H9 (cell line): ENCODE measurements at regions not wholly inside any gene's neighbourhood (a gene's known extent, or its start where the extent isn't known, plus 50 kb on each side); places are given as distances from the start of the nearest gene placed in this dataset.

ENCODE experiments used
- DNase-seq: peaks from one replicate; pipeline ENCODE4 v3.0.0-alpha.2; 2017
- H2AFZ ChIP-seq: one replicate; pipeline ENCODE4 v1.6.1; 2013; ENCODE audit warnings: mild to moderate bottlenecking, low read length, control low read depth, moderate library complexity
- H2AK5ac ChIP-seq: 2 replicates; pipeline ENCODE4 v1.6.1; 2013; ENCODE audit warnings: low read length, control low read depth, mixed read lengths; ENCODE audit not compliant: insufficient read length
- H2BK120ac ChIP-seq: one replicate; pipeline ENCODE4 v1.6.1; 2013; ENCODE audit warnings: low read depth, mild to moderate bottlenecking, low read length, control low read depth, inconsistent platforms; ENCODE audit not compliant: poor library complexity, severe bottlenecking
- H2BK12ac ChIP-seq: 2 replicates; pipeline ENCODE4 v1.6.1; 2013; ENCODE audit warnings: low read length, control low read depth, mixed read lengths, low read depth; ENCODE audit not compliant: insufficient read length
- H2BK15ac ChIP-seq: 2 replicates; pipeline ENCODE4 v1.6.1; 2013; ENCODE audit warnings: low read depth, low read length, control low read depth
- H2BK20ac ChIP-seq: one replicate; pipeline ENCODE4 v1.6.1; 2013; ENCODE audit warnings: low read depth, mild to moderate bottlenecking, low read length, control low read depth, inconsistent platforms; ENCODE audit not compliant: poor library complexity, severe bottlenecking
- H2BK5ac ChIP-seq: 2 replicates; pipeline ENCODE4 v1.6.1; 2013; ENCODE audit warnings: low read length, control low read depth, mixed read lengths; ENCODE audit not compliant: insufficient read length
- H3K14ac ChIP-seq: 2 replicates; pipeline ENCODE4 v1.6.1; 2013; ENCODE audit warnings: low read length, control low read depth; ENCODE audit not compliant: insufficient read depth
- H3K18ac ChIP-seq: 2 replicates; pipeline ENCODE4 v1.6.1; 2013; ENCODE audit warnings: low read depth, mild to moderate bottlenecking, mixed read lengths, low read length, control low read depth; ENCODE audit not compliant: insufficient read length
- H3K23ac ChIP-seq: 2 replicates; pipeline ENCODE4 v1.6.1; 2013; ENCODE audit warnings: low read length, control low read depth, mixed read lengths, low read depth; ENCODE audit not compliant: insufficient read length
- H3K23me2 ChIP-seq: 2 replicates; pipeline ENCODE4 v1.6.1; 2013; ENCODE audit warnings: low read depth, mild to moderate bottlenecking, mixed read lengths, low read length, control low read depth; ENCODE audit not compliant: insufficient read length, poor library complexity, severe bottlenecking
- H3K27ac ChIP-seq: 2 replicates; pipeline ENCODE4 v1.5.1; 2013; ENCODE audit warnings: low read length, control low read depth, mixed read lengths, low read depth; ENCODE audit not compliant: insufficient read length
- H3K27me3 ChIP-seq: 2 replicates; pipeline ENCODE4 v1.6.1; 2013; ENCODE audit warnings: low read length, control low read depth, inconsistent platforms; ENCODE audit not compliant: insufficient read depth
- H3K4ac ChIP-seq: 2 replicates; pipeline ENCODE4 v1.6.1; 2013; ENCODE audit warnings: low read depth, mild to moderate bottlenecking, control low read depth, inconsistent platforms, low read length, moderate library complexity
- H3K4me1 ChIP-seq: 2 replicates; pipeline ENCODE4 v1.6.1; 2013; ENCODE audit warnings: low read length, control low read depth, inconsistent platforms; ENCODE audit not compliant: insufficient read depth
- H3K4me2 ChIP-seq: 2 replicates; pipeline ENCODE4 v1.6.1; 2013; ENCODE audit warnings: low read length, control low read depth, mixed read lengths; ENCODE audit not compliant: insufficient read length, insufficient read depth
- H3K56ac ChIP-seq: 2 replicates; pipeline ENCODE4 v1.6.1; 2013; ENCODE audit warnings: low read depth, mild to moderate bottlenecking, mixed read lengths, low read length, control low read depth; ENCODE audit not compliant: insufficient read length
- H3K79me1 ChIP-seq: 2 replicates; pipeline ENCODE4 v1.6.1; 2013; ENCODE audit warnings: low read depth, mild to moderate bottlenecking, moderate library complexity, low read length, control low read depth, inconsistent platforms; ENCODE audit not compliant: insufficient read depth, poor library complexity, severe bottlenecking
- H3K79me2 ChIP-seq: 2 replicates; pipeline ENCODE4 v1.6.1; 2013; ENCODE audit warnings: low read length, control low read depth, inconsistent platforms; ENCODE audit not compliant: insufficient read depth
- H3K9ac ChIP-seq: 2 replicates; pipeline ENCODE4 v1.6.1; 2013; ENCODE audit warnings: low read length, control low read depth, mixed read lengths; ENCODE audit not compliant: insufficient read length; ENCODE audit errors: extremely low read depth
- H3K9me3 ChIP-seq: one replicate; pipeline ENCODE4 v1.6.1; 2013; ENCODE audit warnings: low read depth, low read length, inconsistent platforms; ENCODE audit not compliant: control insufficient read depth
- H3T11ph ChIP-seq: one replicate; pipeline ENCODE4 v1.6.1; 2013; ENCODE audit warnings: mild to moderate bottlenecking, low read length, control low read depth, inconsistent platforms
- H4K20me1 ChIP-seq: one replicate; pipeline ENCODE4 v1.6.1; 2013; ENCODE audit not compliant: control insufficient read depth, insufficient read length, insufficient read depth
- H4K5ac ChIP-seq: 2 replicates; pipeline ENCODE4 v1.6.1; 2013; ENCODE audit warnings: low read depth, mild to moderate bottlenecking, mixed read lengths, low read length, control low read depth; ENCODE audit not compliant: insufficient read length
- H4K8ac ChIP-seq: replicated peaks from 2 replicates; pipeline ENCODE4 v1.6.1; 2013; ENCODE audit warnings: low read length, control low read depth, mixed read lengths, low read depth; ENCODE audit not compliant: insufficient read length
- H4K91ac ChIP-seq: 2 replicates; pipeline ENCODE4 v1.6.1; 2013; ENCODE audit warnings: low read depth, mild to moderate bottlenecking, moderate library complexity, mixed read lengths, low read length, control low read depth; ENCODE audit not compliant: insufficient read length
- H3K27ac Mint-ChIP-seq, 3 experiments: 2 replicates in 2 of 3; 3 replicates in 1 of 3; pipeline ENCODE4 v1.8.0; 2020 to 2021; ENCODE audit warnings: mixed read lengths in 3 of 3, mild to moderate bottlenecking in 1 of 3, moderate library complexity in 1 of 3
- H3K27me3 Mint-ChIP-seq: 2 replicates; pipeline ENCODE4 v1.8.0; 2021; ENCODE audit warnings: low read depth, mild to moderate bottlenecking, moderate library complexity, mixed read lengths
- H3K36me3 Mint-ChIP-seq, 3 experiments: 2 replicates in 2 of 3; 3 replicates in 1 of 3; pipeline ENCODE4 v1.8.0; 2020 to 2021; ENCODE audit warnings: low read depth in 3 of 3, mixed read lengths in 3 of 3; ENCODE audit not compliant: insufficient read depth in 1 of 3
- H3K4me1 Mint-ChIP-seq, 2 experiments: 2 replicates each; pipeline ENCODE4 v1.8.0; 2020; ENCODE audit warnings: mixed read lengths in 2 of 2
- H3K4me3 Mint-ChIP-seq, 2 experiments: 2 replicates in 1 of 2; 3 replicates in 1 of 2; pipeline ENCODE4 v1.8.0; 2020 to 2021; ENCODE audit warnings: mild to moderate bottlenecking in 2 of 2, mixed read lengths in 2 of 2, moderate library complexity in 1 of 2
- H3K9me3 Mint-ChIP-seq, 2 experiments: 2 replicates in 1 of 2; 3 replicates in 1 of 2; pipeline ENCODE4 v1.8.0; 2020; ENCODE audit warnings: mild to moderate bottlenecking in 2 of 2, mixed read lengths in 2 of 2, moderate library complexity in 1 of 2
- CTCF ChIP-seq: fragments of 200-600 bp; sonication (generic); conservative IDR thresholded peaks from 3 replicates; pipeline ENCODE4 v1.8.0; 2021; ENCODE audit warnings: antibody characterized with exemption, mild to moderate bottlenecking
- WGBS: extraction: QIAGEN DNeasy Blood & Tissue Kit; methylation state at CpG from one replicate; pipeline ENCODE4 v1.1.7; 2013; ENCODE audit warnings: missing lambda C conversion rate, low lambda C conversion rate, mixed read lengths; ENCODE audit not compliant: insufficient read length; ENCODE audit errors: extremely low coverage; 5-methylcytosine and 5-hydroxymethylcytosine counted together

- H3K27ac Mint-ChIP-seq = no peak overlapping the region; a peak in 1 of 7 replicates
Observed at GRCh38 chr7:29622335-29623265, 59.0 kb downstream of the PRR15 start.

More at GRCh38 chr7:29622335-29623265, 59.0 kb downstream of the PRR15 start:
- H4K5ac ChIP-seq = no peak overlapping the region
- no peaks in the 10 kb centered on the region for H3K27me3 ChIP-seq
- TF ChIP-seq CTCF = no peak
- H3K27ac ChIP-seq = no peak overlapping the region
- Mint-ChIP-seq H3K9me3 (no peaks in the 10 kb centered on the region; a peak in 1 of 5 replicates), H3K36me3 (0 out of 7 replicates have a peak, but pooled peaks cover 0 to 1% (median under 1%) of the 10 kb centered on the region in 3 experiments), H3K4me3 (no peak overlapping the region), H3K4me1 (peaks cover 14 to 23% of the 10 kb centered on the region in 2 experiments), H3K27me3 (peaks cover 2% of the 10 kb centered on the region)
- H3K9me3 ChIP-seq = no peaks in the 10 kb centered on the region
- no peak overlapping the region for H2AFZ ChIP-seq
- no peak overlapping the region for H2BK12ac ChIP-seq
- H3K56ac ChIP-seq = no peak overlapping the region
- no peaks in the 10 kb centered on the region for H3K79me2 ChIP-seq
- no peaks in the 10 kb centered on the region for H3K79me1 ChIP-seq
- DNase-seq = no peak
- no peak overlapping the region for H2BK15ac ChIP-seq
- no peak overlapping the region for H3K9ac ChIP-seq
- H3K4ac ChIP-seq = no peak overlapping the region
- no peak overlapping the region for H2BK120ac ChIP-seq
- H3K23me2 ChIP-seq = no peaks in the 10 kb centered on the region
- no peaks in the 10 kb centered on the region for H4K20me1 ChIP-seq
- no peak overlapping the region for H2BK20ac ChIP-seq
- no peak overlapping the region for H2BK5ac ChIP-seq
- no CpG with 5 or more reads among the region's 13 CpGs for WGBS
- H4K8ac ChIP-seq = no peak overlapping the region
- H3K14ac ChIP-seq = no peak overlapping the region
- H2AK5ac ChIP-seq = no peak overlapping the region
- no peak overlapping the region for H3K18ac ChIP-seq
- no peak overlapping the region for H4K91ac ChIP-seq
- peaks cover 6% of the 10 kb centered on the region; the same call in 1 of the 2 replicates for H3K4me1 ChIP-seq
- H3T11ph ChIP-seq = no peak overlapping the region
- no peak overlapping the region for H3K4me2 ChIP-seq
- H3K23ac ChIP-seq = no peak overlapping the region
